Neuronal stem cell (in vitro differentiated cells): ENCODE measurements at regions not wholly inside any gene's neighbourhood (a gene's known extent, or its start where the extent isn't known, plus 50 kb on each side); places are given as distances from the start of the nearest gene placed in this dataset.

Experiments
- DNase-seq: peaks from one replicate; pipeline ENCODE4 v3.0.0-alpha.2; 2013; ENCODE audit warnings: low spot score
- H2AFZ ChIP-seq: one replicate; pipeline ENCODE4 v1.6.1; 2013; ENCODE audit warnings: mild to moderate bottlenecking, low read length, inconsistent platforms
- H2AK5ac ChIP-seq: 2 replicates; pipeline ENCODE4 v1.6.1; 2013; ENCODE audit warnings: low read depth, mild to moderate bottlenecking, inconsistent platforms, low read length, moderate library complexity, mixed read lengths
- H2BK120ac ChIP-seq: 2 replicates; pipeline ENCODE4 v1.6.1; 2013; ENCODE audit warnings: low read depth, mild to moderate bottlenecking, inconsistent platforms, low read length, moderate library complexity, mixed read lengths
- H2BK12ac ChIP-seq: one replicate; pipeline ENCODE4 v1.6.1; 2013; ENCODE audit warnings: low read length, inconsistent platforms
- H2BK15ac ChIP-seq: 2 replicates; pipeline ENCODE4 v1.6.1; 2013; ENCODE audit warnings: mild to moderate bottlenecking, low read length, inconsistent platforms, mixed read lengths
- H2BK5ac ChIP-seq: one replicate; pipeline ENCODE4 v1.6.1; 2013; ENCODE audit warnings: inconsistent platforms, mild to moderate bottlenecking, low read length, moderate library complexity
- H3K14ac ChIP-seq: one replicate; pipeline ENCODE4 v1.6.1; 2013; ENCODE audit warnings: low read length, inconsistent platforms
- H3K18ac ChIP-seq: 2 replicates; pipeline ENCODE4 v1.6.1; 2013; ENCODE audit warnings: low read length, inconsistent platforms
- H3K23ac ChIP-seq: 2 replicates; pipeline ENCODE4 v1.6.1; 2013; ENCODE audit warnings: low read depth, mild to moderate bottlenecking, mixed read lengths, low read length, inconsistent platforms; ENCODE audit not compliant: poor library complexity
- H3K27ac ChIP-seq: replicated peaks from 3 replicates; pipeline ENCODE4 v1.5.1; 2013; ENCODE audit warnings: low read length, inconsistent platforms
- H3K27me3 ChIP-seq, 3 experiments: 2 replicates each; pipeline ENCODE4 v1.6.1; 2013; ENCODE audit warnings: low read length in 3 of 3, mild to moderate bottlenecking in 2 of 3, inconsistent platforms in 1 of 3, low read depth in 1 of 3, mixed read lengths in 1 of 3, moderate library complexity in 1 of 3; ENCODE audit not compliant: control insufficient read depth in 3 of 3, insufficient read depth in 3 of 3
- H3K36me3 ChIP-seq, 2 donors: replicated peaks in 1 of 2; 2 replicates each; pipeline ENCODE4 v1.6.1; 2013; ENCODE audit warnings: low read length in 2 of 2; ENCODE audit not compliant: control insufficient read depth in 2 of 2, insufficient read depth in 2 of 2
- H3K4ac ChIP-seq: 2 replicates; pipeline ENCODE4 v1.6.1; 2013; ENCODE audit warnings: inconsistent platforms, mild to moderate bottlenecking, low read length, moderate library complexity
- H3K4me1 ChIP-seq, 2 donors: 1 replicate in 1 of 2; 2 replicates in 1 of 2; pipeline ENCODE4 v1.6.1; 2013; ENCODE audit warnings: low read length in 2 of 2, low read depth in 1 of 2; ENCODE audit not compliant: control insufficient read depth in 2 of 2, insufficient read depth in 1 of 2
- H3K4me2 ChIP-seq: one replicate; pipeline ENCODE4 v1.6.1; 2013; ENCODE audit warnings: mild to moderate bottlenecking, low read length, inconsistent platforms; ENCODE audit not compliant: insufficient read depth, poor library complexity, severe bottlenecking
- H3K4me3 ChIP-seq, 2 donors: 2 replicates each; pipeline ENCODE4 v1.5.1; 2013; ENCODE audit warnings: low read length in 2 of 2, mild to moderate bottlenecking in 2 of 2, inconsistent platforms in 1 of 2, moderate library complexity in 1 of 2
- H3K79me1 ChIP-seq: one replicate; pipeline ENCODE4 v1.6.1; 2013; ENCODE audit warnings: low read depth, mild to moderate bottlenecking, inconsistent platforms, low read length, moderate library complexity
- H3K9ac ChIP-seq: one replicate; pipeline ENCODE4 v1.6.1; 2013; ENCODE audit warnings: mild to moderate bottlenecking, low read depth, low read length, inconsistent platforms; ENCODE audit not compliant: poor library complexity
- H3K9me3 ChIP-seq, 2 donors: replicated peaks in 1 of 2; 2 replicates each; pipeline versions ENCODE3 to v1.6.1; 2013; ENCODE audit warnings: low read length in 2 of 2, mild to moderate bottlenecking in 2 of 2, inconsistent platforms in 1 of 2, low read depth in 1 of 2, mixed read lengths in 1 of 2, moderate library complexity in 1 of 2; ENCODE audit not compliant: control insufficient read depth in 2 of 2, insufficient read depth in 1 of 2
- H4K8ac ChIP-seq: one replicate; pipeline ENCODE4 v1.6.1; 2013; ENCODE audit warnings: low read depth, mild to moderate bottlenecking, inconsistent platforms, low read length, moderate library complexity
- H4K91ac ChIP-seq: one replicate; pipeline ENCODE4 v1.6.1; 2013; ENCODE audit warnings: low read length, low read depth, mild to moderate bottlenecking, inconsistent platforms; ENCODE audit not compliant: poor library complexity
- WGBS, 2 donors: extraction: QIAGEN DNeasy Blood & Tissue Kit; methylation state at CpG; one replicate each; pipeline ENCODE4 v1.1.7; 2013; ENCODE audit warnings: missing lambda C conversion rate in 2 of 2, mixed read lengths in 1 of 2; ENCODE audit not compliant: insufficient read length in 2 of 2, insufficient replicate concordance in 1 of 2; ENCODE audit errors: extremely low coverage in 2 of 2; 5-methylcytosine and 5-hydroxymethylcytosine counted together

- Histone ChIP-seq H3K4ac (no peak overlapping the region), H3K36me3 (no peaks in the 10 kb centered on the region), H3K9ac (no peak overlapping the region)
Observed at GRCh38 chr6:132215805-132216204, 185.5 kb downstream of the MOXD1 start.

GRCh38 chr6:132214716-132215115 is 186.6 kb downstream of the MOXD1 start:
- Histone ChIP-seq H3K27ac (no peak overlapping the region), H4K91ac (no peak overlapping the region), H2BK12ac (no peak overlapping the region), H3K36me3 (no peaks in the 10 kb centered on the region), H2BK5ac (no peak overlapping the region), H3K14ac (no peak overlapping the region), H2BK15ac (no peak overlapping the region), H3K23ac (no peak overlapping the region), H3K9me3 (peaks cover 0 to 6% of the 10 kb centered on the region in 2 donors), H3K4me3 (no peak overlapping the region), H3K4me2 (no peak overlapping the region), H4K8ac (no peak overlapping the region), H3K4ac (no peak overlapping the region), H3K4me1 (no peaks in the 10 kb centered on the region), H3K9ac (no peak overlapping the region), H2BK120ac (no peak overlapping the region), H3K27me3 (no peaks in the 10 kb centered on the region), H2AK5ac (no peak overlapping the region), H2AFZ (no peak overlapping the region), H3K79me1 (no peaks in the 10 kb centered on the region), H3K18ac (no peak overlapping the region)
- DNase-seq: no peak
- no CpG with 5 or more reads among the region's 2 CpGs for WGBS, 2 donors

More at GRCh38 chr6:132215805-132216204, 185.5 kb downstream of the MOXD1 start:
- Histone ChIP-seq H2BK15ac (no peak overlapping the region), H3K9me3 (no peaks in the 10 kb centered on the region), H4K8ac (no peak overlapping the region), H3K4me3 (no peak overlapping the region), H2BK120ac (no peak overlapping the region), H3K4me1 (no peaks in the 10 kb centered on the region), H2AFZ (no peak overlapping the region), H3K14ac (no peak overlapping the region), H2AK5ac (no peak overlapping the region), H3K4me2 (no peak overlapping the region), H4K91ac (no peak overlapping the region), H2BK12ac (no peak overlapping the region), H3K18ac (no peak overlapping the region), H3K23ac (no peak overlapping the region), H3K27ac (no peak overlapping the region), H2BK5ac (no peak overlapping the region), H3K27me3 (no peaks in the 10 kb centered on the region), H3K79me1 (no peaks in the 10 kb centered on the region)
- WGBS, 2 donors: no CpG with 5 or more reads among the region's 2 CpGs
- no peak for DNase-seq

GRCh38 chr6:132213732-132214131 is 187.5 kb downstream of the MOXD1 start:
- no peaks in the 10 kb centered on the region for H3K4me1 ChIP-seq
- H2BK120ac ChIP-seq: no peak overlapping the region
- no peak overlapping the region for H4K91ac ChIP-seq
- H2BK15ac ChIP-seq: no peak overlapping the region
- peaks cover 0 to 6% of the 10 kb centered on the region in 2 donors for H3K9me3 ChIP-seq
- H3K4me3 ChIP-seq: no peak overlapping the region
- H2BK12ac ChIP-seq: no peak overlapping the region
- no peak overlapping the region for H3K4ac ChIP-seq
- no peak overlapping the region for H4K8ac ChIP-seq
- H2BK5ac ChIP-seq: no peak overlapping the region
- DNase-seq: no peak
- no peak overlapping the region for H3K18ac ChIP-seq
- no CpG with 5 or more reads among the region's 4 CpGs for WGBS, 2 donors
- H2AK5ac ChIP-seq: no peak overlapping the region
- H3K27ac ChIP-seq: no peak overlapping the region
- H3K79me1 ChIP-seq: no peaks in the 10 kb centered on the region
- H3K36me3 ChIP-seq: no peaks in the 10 kb centered on the region
- H3K4me2 ChIP-seq: no peak overlapping the region
- H3K27me3 ChIP-seq: no peaks in the 10 kb centered on the region
- no peak overlapping the region for H3K9ac ChIP-seq
- no peak overlapping the region for H3K23ac ChIP-seq
- H2AFZ ChIP-seq: no peak overlapping the region
- no peak overlapping the region for H3K14ac ChIP-seq

- peaks cover 0 to 6% of the 10 kb centered on the region in 2 donors for H3K9me3 ChIP-seq
- H3K4me2 ChIP-seq: no peak overlapping the region
- no peak overlapping the region for H3K27ac ChIP-seq
- H3K79me1 ChIP-seq: no peaks in the 10 kb centered on the region
- H3K36me3 ChIP-seq: no peaks in the 10 kb centered on the region
- H2BK15ac ChIP-seq: no peak overlapping the region
- H2AFZ ChIP-seq: no peak overlapping the region
- H3K18ac ChIP-seq: no peak overlapping the region
- no peak overlapping the region for H2BK5ac ChIP-seq
- no peak overlapping the region for H3K4me3 ChIP-seq
- H2AK5ac ChIP-seq: no peak overlapping the region
- DNase-seq: no peak
- H3K4me1 ChIP-seq: no peaks in the 10 kb centered on the region
- H3K14ac ChIP-seq: no peak overlapping the region
- no peak overlapping the region for H2BK120ac ChIP-seq
- no peak overlapping the region for H3K23ac ChIP-seq
- no peak overlapping the region for H3K9ac ChIP-seq
- H4K8ac ChIP-seq: no peak overlapping the region
- H3K4ac ChIP-seq: no peak overlapping the region
- H4K91ac ChIP-seq: no peak overlapping the region
- H2BK12ac ChIP-seq: no peak overlapping the region
- no CpG with 5 or more reads among the region's 4 CpGs for WGBS, 2 donors
- no peaks in the 10 kb centered on the region for H3K27me3 ChIP-seq
Observed at GRCh38 chr6:132213191-132213590, 188.1 kb downstream of the MOXD1 start.
